ENCODE measurements at regions not wholly inside any gene's neighbourhood (a gene's known extent, or its start where the extent isn't known, plus 50 kb on each side); places are given as distances from the start of the nearest gene placed in this dataset.

- TF ChIP-seq, protein P1, sequence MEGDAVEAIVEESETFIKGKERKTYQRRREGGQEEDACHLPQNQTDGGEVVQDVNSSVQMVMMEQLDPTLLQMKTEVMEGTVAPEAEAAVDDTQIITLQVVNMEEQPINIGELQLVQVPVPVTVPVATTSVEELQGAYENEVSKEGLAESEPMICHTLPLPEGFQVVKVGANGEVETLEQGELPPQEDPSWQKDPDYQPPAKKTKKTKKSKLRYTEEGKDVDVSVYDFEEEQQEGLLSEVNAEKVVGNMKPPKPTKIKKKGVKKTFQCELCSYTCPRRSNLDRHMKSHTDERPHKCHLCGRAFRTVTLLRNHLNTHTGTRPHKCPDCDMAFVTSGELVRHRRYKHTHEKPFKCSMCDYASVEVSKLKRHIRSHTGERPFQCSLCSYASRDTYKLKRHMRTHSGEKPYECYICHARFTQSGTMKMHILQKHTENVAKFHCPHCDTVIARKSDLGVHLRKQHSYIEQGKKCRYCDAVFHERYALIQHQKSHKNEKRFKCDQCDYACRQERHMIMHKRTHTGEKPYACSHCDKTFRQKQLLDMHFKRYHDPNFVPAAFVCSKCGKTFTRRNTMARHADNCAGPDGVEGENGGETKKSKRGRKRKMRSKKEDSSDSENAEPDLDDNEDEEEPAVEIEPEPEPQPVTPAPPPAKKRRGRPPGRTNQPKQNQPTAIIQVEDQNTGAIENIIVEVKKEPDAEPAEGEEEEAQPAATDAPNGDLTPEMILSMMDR (conservative IDR thresholded peaks at IDR 0.05; ENCODE audit: low read depth in 2 of 2), result no peak
- no peak for TF ChIP-seq ZNF331 (CRISPR knock-in tag; IDR thresholded peaks at IDR 0.05; ENCODE audit: low read depth)
- TF ChIP-seq, protein P2, sequence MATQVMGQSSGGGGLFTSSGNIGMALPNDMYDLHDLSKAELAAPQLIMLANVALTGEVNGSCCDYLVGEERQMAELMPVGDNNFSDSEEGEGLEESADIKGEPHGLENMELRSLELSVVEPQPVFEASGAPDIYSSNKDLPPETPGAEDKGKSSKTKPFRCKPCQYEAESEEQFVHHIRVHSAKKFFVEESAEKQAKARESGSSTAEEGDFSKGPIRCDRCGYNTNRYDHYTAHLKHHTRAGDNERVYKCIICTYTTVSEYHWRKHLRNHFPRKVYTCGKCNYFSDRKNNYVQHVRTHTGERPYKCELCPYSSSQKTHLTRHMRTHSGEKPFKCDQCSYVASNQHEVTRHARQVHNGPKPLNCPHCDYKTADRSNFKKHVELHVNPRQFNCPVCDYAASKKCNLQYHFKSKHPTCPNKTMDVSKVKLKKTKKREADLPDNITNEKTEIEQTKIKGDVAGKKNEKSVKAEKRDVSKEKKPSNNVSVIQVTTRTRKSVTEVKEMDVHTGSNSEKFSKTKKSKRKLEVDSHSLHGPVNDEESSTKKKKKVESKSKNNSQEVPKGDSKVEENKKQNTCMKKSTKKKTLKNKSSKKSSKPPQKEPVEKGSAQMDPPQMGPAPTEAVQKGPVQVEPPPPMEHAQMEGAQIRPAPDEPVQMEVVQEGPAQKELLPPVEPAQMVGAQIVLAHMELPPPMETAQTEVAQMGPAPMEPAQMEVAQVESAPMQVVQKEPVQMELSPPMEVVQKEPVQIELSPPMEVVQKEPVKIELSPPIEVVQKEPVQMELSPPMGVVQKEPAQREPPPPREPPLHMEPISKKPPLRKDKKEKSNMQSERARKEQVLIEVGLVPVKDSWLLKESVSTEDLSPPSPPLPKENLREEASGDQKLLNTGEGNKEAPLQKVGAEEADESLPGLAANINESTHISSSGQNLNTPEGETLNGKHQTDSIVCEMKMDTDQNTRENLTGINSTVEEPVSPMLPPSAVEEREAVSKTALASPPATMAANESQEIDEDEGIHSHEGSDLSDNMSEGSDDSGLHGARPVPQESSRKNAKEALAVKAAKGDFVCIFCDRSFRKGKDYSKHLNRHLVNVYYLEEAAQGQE (IDR thresholded peaks at IDR 0.05; ENCODE audit: unreplicated experiment), result no peak
- no peak for TF ChIP-seq CREB1 (CRISPR knock-in tag; IDR thresholded peaks at IDR 0.05; ENCODE audit: low read depth)
- TF ChIP-seq EZH2 (IDR thresholded peaks at IDR 0.05; ENCODE audit: low read depth, unreplicated experiment), result no peak
- no peak for TF ChIP-seq NANOG (IDR thresholded peaks at IDR 0.05; ENCODE audit: borderline replicate concordance)
- no peak for TF ChIP-seq POLR2AphosphoS5 (IDR thresholded peaks at IDR 0.05; ENCODE audit: low read depth)
- no peak for TF ChIP-seq JUNB (IDR thresholded peaks at IDR 0.05; ENCODE audit: unreplicated experiment)
- TF ChIP-seq EZH2phosphoT487 (IDR thresholded peaks at IDR 0.05; ENCODE audit: unreplicated experiment), result no peak
Observed at GRCh38 chr14:85336817-85337216, 193.1 kb upstream of the FLRT2 start.

Data from GM23338 (cell line).